CD14-positive monocyte (primary cell): ENCODE measurements at regions not wholly inside any gene's neighbourhood (a gene's known extent, or its start where the extent isn't known, plus 50 kb on each side); places are given as distances from the start of the nearest gene placed in this dataset.

Source experiments
- DNase-seq, 3 donors: peaks; one replicate each; pipeline ENCODE4 v3.0.0-alpha.2; 2011 to 2022
- H2AFZ ChIP-seq: 2 replicates; pipeline ENCODE4 v1.6.0; 2012; ENCODE audit warnings: mild to moderate bottlenecking, low read depth, low read length, inconsistent platforms; ENCODE audit not compliant: insufficient read depth, poor library complexity, severe bottlenecking
- H3K27ac ChIP-seq, 2 donors: 1 replicate in 1 of 2; 2 replicates in 1 of 2; pipeline ENCODE4 v1.5.1; 2012 to 2013; ENCODE audit warnings: low read length in 2 of 2, control low read depth in 1 of 2, inconsistent platforms in 1 of 2, low read depth in 1 of 2, mild to moderate bottlenecking in 1 of 2
- H3K27me3 ChIP-seq, 2 donors: one replicate each; pipeline versions ENCODE4 v1.6.0 to v1.6.1; 2011 to 2013; ENCODE audit warnings: low read length in 2 of 2; ENCODE audit not compliant: control insufficient read depth in 2 of 2, insufficient read depth in 2 of 2
- H3K36me3 ChIP-seq, 2 donors: replicated peaks in 1 of 2; 1 replicate in 1 of 2; 2 replicates in 1 of 2; pipeline versions ENCODE4 v1.5.1 to v1.6.1; 2012 to 2013; ENCODE audit warnings: low read length in 2 of 2, control low read depth in 1 of 2, inconsistent platforms in 1 of 2, mild to moderate bottlenecking in 1 of 2; ENCODE audit not compliant: insufficient read depth in 2 of 2, control insufficient read depth in 1 of 2
- H3K4me1 ChIP-seq, 2 donors: 1 replicate in 1 of 2; 2 replicates in 1 of 2; pipeline versions ENCODE4 v1.5.1 to v1.6.1; 2012 to 2013; ENCODE audit warnings: low read length in 2 of 2, control low read depth in 1 of 2, inconsistent platforms in 1 of 2, mild to moderate bottlenecking in 1 of 2, moderate library complexity in 1 of 2; ENCODE audit not compliant: insufficient read depth in 2 of 2, control insufficient read depth in 1 of 2
- H3K4me2 ChIP-seq: replicated peaks from 2 replicates; pipeline ENCODE3; 2012; ENCODE audit warnings: low read length, moderate library complexity, mild to moderate bottlenecking; ENCODE audit not compliant: poor library complexity, severe bottlenecking; ENCODE audit errors: extremely low read depth
- H3K4me3 ChIP-seq, 3 experiments: fragments of 200-600 bp in 1 of 3; sonication (generic) in 1 of 3; replicated peaks in 1 of 3; 1 replicate in 2 of 3; 2 replicates in 1 of 3; pipeline ENCODE4 v1.5.1; 2011 to 2013; ENCODE audit warnings: low read length in 3 of 3, mild to moderate bottlenecking in 3 of 3, control low read depth in 2 of 3, low read depth in 2 of 3, inconsistent platforms in 1 of 3, moderate library complexity in 1 of 3
- H3K79me2 ChIP-seq: 2 replicates; pipeline ENCODE4 v1.6.0; 2012; ENCODE audit warnings: mild to moderate bottlenecking, control low read depth, inconsistent platforms, low read length, moderate library complexity; ENCODE audit not compliant: insufficient read depth
- H3K9ac ChIP-seq: 2 replicates; pipeline ENCODE4 v1.6.0; 2017; ENCODE audit warnings: low read length, mild to moderate bottlenecking; ENCODE audit not compliant: insufficient read depth, poor library complexity, severe bottlenecking
- H3K9me3 ChIP-seq, 2 donors: replicated peaks in 1 of 2; 1 replicate in 1 of 2; 2 replicates in 1 of 2; pipeline versions ENCODE4 v1.5.1 to v1.6.1; 2012 to 2013; ENCODE audit warnings: low read length in 2 of 2, control low read depth in 1 of 2; ENCODE audit not compliant: control insufficient read depth in 1 of 2, insufficient read depth in 1 of 2
- H4K20me1 ChIP-seq: 2 replicates; pipeline ENCODE4 v1.6.0; 2012; ENCODE audit warnings: mild to moderate bottlenecking, low read length, control low read depth, moderate library complexity; ENCODE audit not compliant: insufficient read depth
- H3K27ac Mint-ChIP-seq, 7 donors: one replicate each; pipeline ENCODE4 v1.8.0; 2020; ENCODE audit warnings: mild to moderate bottlenecking in 7 of 7, mixed read lengths in 7 of 7, moderate library complexity in 6 of 7, inconsistent platforms in 2 of 7
- H3K27me3 Mint-ChIP-seq, 3 donors: one replicate each; pipeline ENCODE4 v1.8.0; 2021 to 2022; ENCODE audit warnings: low read depth in 3 of 3, mild to moderate bottlenecking in 3 of 3, mixed read lengths in 3 of 3, moderate library complexity in 3 of 3, inconsistent platforms in 1 of 3
- H3K36me3 Mint-ChIP-seq, 2 donors: one replicate each; pipeline ENCODE4 v1.8.0; 2020; ENCODE audit warnings: mixed read lengths in 2 of 2, inconsistent platforms in 1 of 2, mild to moderate bottlenecking in 1 of 2
- H3K4me1 Mint-ChIP-seq: one replicate; pipeline ENCODE4 v1.8.0; 2020; ENCODE audit warnings: mild to moderate bottlenecking, mixed read lengths
- H3K4me3 Mint-ChIP-seq, 2 donors: one replicate each; pipeline ENCODE4 v1.8.0; 2020; ENCODE audit warnings: mild to moderate bottlenecking in 2 of 2, mixed read lengths in 2 of 2, moderate library complexity in 1 of 2
- H3K9me3 Mint-ChIP-seq, 7 donors: one replicate each; pipeline ENCODE4 v1.8.0; 2020 to 2022; ENCODE audit warnings: mixed read lengths in 7 of 7, mild to moderate bottlenecking in 6 of 7, moderate library complexity in 6 of 7, inconsistent platforms in 2 of 7
- WGBS: methylation state at CpG from one replicate; pipeline ENCODE4 v1.1.5; 2013; ENCODE audit warnings: missing lambda C conversion rate; ENCODE audit not compliant: insufficient coverage; 5-methylcytosine and 5-hydroxymethylcytosine counted together
- intact Hi-C, 2 donors: fragments of 100-400 bp; cut with micrococcal nuclease; formaldehyde crosslinking; loops; one replicate each; pipeline versions ENCODE4 v1.15.0 to v1.15.1; 2023
- TF ChIP-seq, protein P1 (sequence below): fragments of 200-600 bp; IDR thresholded peaks from one replicate; pipeline ENCODE4 v1.8.0; 2022; ENCODE audit warnings: antibody characterized with exemption, mild to moderate bottlenecking

DNA sequence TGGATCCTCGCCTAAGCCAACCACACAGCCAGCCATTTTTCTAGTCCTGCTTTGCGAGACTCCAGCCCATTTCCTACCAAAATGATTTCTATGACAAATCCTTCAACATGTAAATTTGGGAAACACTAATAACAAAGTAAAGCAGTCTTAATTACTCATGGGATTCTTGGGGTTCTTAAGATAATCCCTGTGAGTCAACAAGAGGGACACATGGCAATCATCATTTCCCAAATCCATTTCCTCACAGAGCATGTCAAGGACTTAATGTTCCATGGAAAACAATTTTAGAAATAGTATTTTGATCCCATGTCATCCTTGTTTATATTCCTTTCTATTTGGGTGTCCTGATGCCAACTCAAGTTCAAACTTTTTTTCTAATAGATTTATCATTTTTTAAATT, 322.7 kb upstream of the NOX3 start:
- Histone ChIP-seq H3K27me3 (no peaks in the 10 kb centered on the region), H3K4me1 (no peaks in the 10 kb centered on the region), H3K4me2 (no peak overlapping the region), H3K4me3 (no peak overlapping the region), H3K9me3 (no peaks in the 10 kb centered on the region), H4K20me1 (no peaks in the 10 kb centered on the region), H3K36me3 (no peaks in the 10 kb centered on the region), H2AFZ (no peak overlapping the region), H3K27ac (no peak overlapping the region), H3K9ac (no peak overlapping the region), H3K79me2 (no peaks in the 10 kb centered on the region)
- WGBS: no CpG with 5 or more reads among the region's 2 CpGs
- intact Hi-C loops: no loop called here
- no peak for DNase-seq
- Mint-ChIP-seq H3K27me3 (peaks cover 0 to 1% (median 0%) of the 10 kb centered on the region in 3 donors), H3K9me3 (peaks cover 0 to 9% (median 3%) of the 10 kb centered on the region in 7 donors), H3K4me3 (no peak overlapping the region), H3K36me3 (no peaks in the 10 kb centered on the region), H3K4me1 (no peaks in the 10 kb centered on the region), H3K27ac (no peak overlapping the region)
- TF ChIP-seq, protein P1, sequence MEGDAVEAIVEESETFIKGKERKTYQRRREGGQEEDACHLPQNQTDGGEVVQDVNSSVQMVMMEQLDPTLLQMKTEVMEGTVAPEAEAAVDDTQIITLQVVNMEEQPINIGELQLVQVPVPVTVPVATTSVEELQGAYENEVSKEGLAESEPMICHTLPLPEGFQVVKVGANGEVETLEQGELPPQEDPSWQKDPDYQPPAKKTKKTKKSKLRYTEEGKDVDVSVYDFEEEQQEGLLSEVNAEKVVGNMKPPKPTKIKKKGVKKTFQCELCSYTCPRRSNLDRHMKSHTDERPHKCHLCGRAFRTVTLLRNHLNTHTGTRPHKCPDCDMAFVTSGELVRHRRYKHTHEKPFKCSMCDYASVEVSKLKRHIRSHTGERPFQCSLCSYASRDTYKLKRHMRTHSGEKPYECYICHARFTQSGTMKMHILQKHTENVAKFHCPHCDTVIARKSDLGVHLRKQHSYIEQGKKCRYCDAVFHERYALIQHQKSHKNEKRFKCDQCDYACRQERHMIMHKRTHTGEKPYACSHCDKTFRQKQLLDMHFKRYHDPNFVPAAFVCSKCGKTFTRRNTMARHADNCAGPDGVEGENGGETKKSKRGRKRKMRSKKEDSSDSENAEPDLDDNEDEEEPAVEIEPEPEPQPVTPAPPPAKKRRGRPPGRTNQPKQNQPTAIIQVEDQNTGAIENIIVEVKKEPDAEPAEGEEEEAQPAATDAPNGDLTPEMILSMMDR: no peak

DNA sequence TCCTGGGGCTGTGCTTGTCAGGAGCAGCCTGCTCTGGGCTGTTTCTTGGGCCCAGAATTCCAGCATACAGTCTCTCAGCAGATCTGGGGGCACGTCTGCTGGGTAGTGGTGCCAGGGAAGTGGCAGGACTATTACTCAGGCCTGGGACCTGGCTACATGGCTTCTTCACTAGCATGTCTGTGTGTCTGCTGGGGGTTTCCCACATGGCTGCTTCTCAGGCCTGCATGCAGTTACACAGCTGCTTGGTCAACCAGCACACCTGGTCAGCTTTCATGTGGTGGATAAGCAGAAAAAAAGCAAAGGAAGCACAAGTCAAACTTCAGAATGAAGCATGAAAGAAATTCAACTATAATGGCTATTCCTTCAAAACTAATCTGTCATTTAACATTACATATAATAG, 316.2 kb upstream of the NOX3 start:
- Histone ChIP-seq H2AFZ (no peak overlapping the region), H3K9me3 (peaks cover 0 to 7% of the 10 kb centered on the region in 2 donors), H3K27me3 (no peaks in the 10 kb centered on the region), H3K27ac (no peak overlapping the region), H3K36me3 (no peaks in the 10 kb centered on the region), H4K20me1 (no peaks in the 10 kb centered on the region), H3K9ac (no peak overlapping the region), H3K79me2 (no peaks in the 10 kb centered on the region), H3K4me2 (no peak overlapping the region), H3K4me1 (no peaks in the 10 kb centered on the region), H3K4me3 (no peak overlapping the region)
- TF ChIP-seq, protein P1: no peak
- Mint-ChIP-seq H3K4me3 (no peak overlapping the region), H3K27ac (no peak overlapping the region), H3K9me3 (peaks cover 2 to 22% (median 10%) of the 10 kb centered on the region in 7 donors), H3K4me1 (no peaks in the 10 kb centered on the region), H3K27me3 (peaks cover 0 to 1% (median 0%) of the 10 kb centered on the region in 3 donors), H3K36me3 (no peaks in the 10 kb centered on the region)
- 86% methylated on average over 1 of the region's 1 CpG for WGBS
- intact Hi-C loops: no loop called here
- DNase-seq: no peak
